GM12878 (cell line): ENCODE measurements at regions not wholly inside any gene's neighbourhood (a gene's known extent, or its start where the extent isn't known, plus 50 kb on each side); places are given as distances from the start of the nearest gene placed in this dataset.

Experiments used
- BMI1 ChIP-seq: fragments of 450-650 bp; IDR thresholded peaks from 2 replicates; pipeline ENCODE4 v1.6.1; 2016; ENCODE audit warnings: mild to moderate bottlenecking, moderate library complexity, borderline replicate concordance
- CHD2 ChIP-seq: IDR thresholded peaks from 2 replicates; pipeline ENCODE4 v1.6.1; 2011; ENCODE audit warnings: low read depth, low read length, improper control_type of control experiment, borderline replicate concordance
- E2F4 ChIP-seq: IDR thresholded peaks from 2 replicates; pipeline ENCODE4 v1.6.1; 2012; ENCODE audit warnings: low read depth, low read length, improper control_type of control experiment
- IRF4 ChIP-seq: IDR thresholded peaks from 2 replicates; pipeline ENCODE4 v1.6.1; 2011; ENCODE audit warnings: low read depth, low read length
- MAX ChIP-seq: IDR thresholded peaks from 2 replicates; pipeline ENCODE4 v1.6.1; 2012; ENCODE audit warnings: low read depth, low read length, improper control_type of control experiment
- MEF2B ChIP-seq: fragments of 450-650 bp; IDR thresholded peaks from 2 replicates; pipeline ENCODE4 v1.6.1; 2018; ENCODE audit warnings: mild to moderate bottlenecking, moderate library complexity; ENCODE audit not compliant: partially characterized antibody, poor library complexity, severe bottlenecking
- POU2F2 ChIP-seq: IDR thresholded peaks from 3 replicates; pipeline ENCODE4 v1.6.1; 2011; ENCODE audit warnings: low read depth, mild to moderate bottlenecking, low read length, borderline replicate concordance
- RAD21 ChIP-seq: IDR thresholded peaks from 2 replicates; pipeline ENCODE4 v1.6.1; 2011; ENCODE audit warnings: mild to moderate bottlenecking, low read depth, low read length, moderate library complexity; ENCODE audit not compliant: insufficient read depth
- SMAD1 ChIP-seq: fragments of 450-650 bp; IDR thresholded peaks from 2 replicates; pipeline ENCODE4 v1.6.1; 2018; ENCODE audit warnings: mild to moderate bottlenecking, low read depth; ENCODE audit not compliant: partially characterized antibody
- TBL1XR1 ChIP-seq: IDR thresholded peaks from 2 replicates; pipeline ENCODE4 v1.6.1; 2012; ENCODE audit warnings: low read depth, low read length, improper control_type of control experiment
- TCF7 ChIP-seq: IDR thresholded peaks from 2 replicates; pipeline ENCODE4 v1.6.1; 2014; ENCODE audit warnings: antibody characterized with exemption, borderline replicate concordance
- USF1 ChIP-seq: IDR thresholded peaks from 2 replicates; pipeline ENCODE4 v1.6.1; 2011; ENCODE audit warnings: borderline replicate concordance, low read depth, mild to moderate bottlenecking, moderate library complexity, mixed read lengths, low read length; ENCODE audit not compliant: insufficient read depth; ENCODE audit errors: extremely low read length
- ZBTB33 ChIP-seq: fragments of 450-650 bp; IDR thresholded peaks from 2 replicates; pipeline ENCODE4 v1.6.1; 2017; ENCODE audit warnings: mild to moderate bottlenecking

GRCh38 chr5:86896916-86897315 lies 279.2 kb downstream of the COX7C start (continued):
- TF ChIP-seq E2F4: no peak
- no peak for TF ChIP-seq SMAD1
- no peak for TF ChIP-seq MEF2B
- no peak for TF ChIP-seq CHD2
- TF ChIP-seq TBL1XR1: no peak
- no peak for TF ChIP-seq POU2F2
- TF ChIP-seq RAD21: no peak
- TF ChIP-seq IRF4: no peak
- no peak for TF ChIP-seq BMI1
- TF ChIP-seq MAX: no peak
- no peak for TF ChIP-seq TCF7
- no peak for TF ChIP-seq ZBTB33
- no peak for TF ChIP-seq USF1
